ENCODE measurements at regions not wholly inside any gene's neighbourhood (a gene's known extent, or its start where the extent isn't known, plus 50 kb on each side); places are given as distances from the start of the nearest gene placed in this dataset.
"Not testable (repeated sequence)": the region's sequence is repeated elsewhere in the genome, so short reads cannot be mapped to it uniquely, and the experiment has no call there.

DNA sequence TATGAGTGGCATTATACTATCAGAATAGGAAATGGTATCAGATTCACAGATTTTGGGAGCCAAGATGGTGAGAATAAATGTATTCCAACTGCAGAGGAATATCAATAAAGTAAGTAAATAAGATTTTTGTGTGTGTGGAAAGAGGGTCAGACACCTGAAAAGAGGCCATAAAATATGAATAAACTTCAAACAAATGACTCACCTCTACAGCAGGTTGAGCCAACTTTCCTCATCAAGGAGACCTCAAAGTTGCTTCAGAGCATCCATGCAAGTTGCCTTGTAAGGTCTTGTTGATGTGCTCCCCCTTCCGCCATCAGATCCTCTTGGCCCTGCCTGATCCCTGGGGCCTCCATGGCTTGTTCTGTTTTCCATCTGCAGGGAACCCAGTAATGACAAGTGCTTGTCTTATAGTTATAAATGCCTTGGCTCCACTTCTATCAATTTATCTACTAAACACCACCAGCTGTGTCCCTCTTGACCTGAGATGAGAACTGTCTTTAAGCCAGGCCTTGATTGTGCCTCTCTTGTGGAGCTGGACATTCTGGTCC lies 775.6 kb downstream of the LTN1 start:
- DNase-seq = no peak

DNA sequence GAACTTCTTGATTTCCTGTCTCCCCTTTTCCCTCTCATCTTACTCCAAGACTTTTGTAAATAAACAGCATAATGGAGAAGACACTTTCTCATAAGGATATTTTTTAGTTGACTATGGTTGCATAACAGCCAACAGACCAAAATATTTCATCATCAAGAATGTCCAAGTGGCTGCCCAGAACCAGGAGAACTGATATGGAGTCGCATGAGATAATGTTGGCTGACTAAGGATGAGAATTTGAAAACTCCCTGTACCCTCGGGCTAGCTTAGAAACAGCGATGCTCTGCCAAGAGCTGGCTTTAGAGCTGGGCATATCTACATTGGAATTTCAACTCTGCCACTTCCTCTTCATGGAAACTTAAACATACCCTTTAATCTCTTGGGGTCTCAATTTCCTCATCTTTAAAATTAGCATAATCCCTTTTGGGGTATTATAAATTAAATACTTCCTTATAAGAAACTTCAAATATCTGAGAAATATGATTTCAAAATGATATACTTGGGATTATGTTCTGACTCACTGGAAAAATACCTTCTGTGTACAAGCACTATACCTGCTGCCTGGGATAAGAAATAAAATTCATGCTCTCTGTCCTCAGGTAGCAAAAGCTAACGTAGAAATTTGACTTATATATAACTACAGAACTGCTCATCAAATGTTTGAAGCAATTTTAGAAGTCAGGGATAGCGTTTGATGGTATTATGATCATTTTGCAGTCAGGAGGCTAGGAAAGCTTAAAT lies 777.3 kb downstream of the LTN1 start:
- no peak for DNase-seq

DNA sequence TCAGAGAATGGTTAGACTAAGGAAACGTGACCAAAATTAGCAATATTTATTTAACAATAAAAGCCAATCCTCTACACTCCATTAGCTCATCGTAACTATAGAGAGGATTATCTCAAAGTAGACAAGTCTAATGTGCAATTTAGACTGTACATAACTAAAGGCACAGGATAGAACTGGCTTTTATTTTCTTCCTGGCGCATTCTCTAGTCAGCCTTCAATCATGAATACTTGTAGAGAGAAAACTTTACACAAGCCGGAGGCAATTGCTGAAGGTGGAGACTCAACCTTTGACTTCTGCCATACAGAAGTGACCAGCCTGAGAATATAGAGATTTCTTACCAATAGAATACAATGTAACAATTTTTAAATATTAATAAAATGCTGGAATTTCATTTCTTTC lies 777.9 kb downstream of the LTN1 start:
- no peak for DNase-seq

DNA sequence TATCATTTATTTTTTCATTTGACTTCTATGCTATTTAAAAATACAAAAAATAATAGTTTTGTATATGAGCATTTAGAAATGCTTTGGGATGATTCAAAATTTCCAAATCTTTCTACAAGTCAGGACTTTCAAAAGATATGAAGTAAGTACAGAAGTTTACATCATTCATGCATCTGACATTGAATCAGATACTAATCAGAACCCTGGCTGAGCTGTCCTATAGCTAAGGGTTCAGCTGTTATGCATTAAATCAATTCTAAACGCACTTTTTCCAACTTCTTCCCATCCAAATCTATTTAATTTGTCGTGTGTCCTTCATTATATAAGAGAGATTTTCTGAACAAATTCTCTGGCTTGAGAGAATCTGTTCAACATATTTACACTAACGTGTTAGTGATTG lies 779.4 kb downstream of the LTN1 start:
- no peak for DNase-seq

DNA sequence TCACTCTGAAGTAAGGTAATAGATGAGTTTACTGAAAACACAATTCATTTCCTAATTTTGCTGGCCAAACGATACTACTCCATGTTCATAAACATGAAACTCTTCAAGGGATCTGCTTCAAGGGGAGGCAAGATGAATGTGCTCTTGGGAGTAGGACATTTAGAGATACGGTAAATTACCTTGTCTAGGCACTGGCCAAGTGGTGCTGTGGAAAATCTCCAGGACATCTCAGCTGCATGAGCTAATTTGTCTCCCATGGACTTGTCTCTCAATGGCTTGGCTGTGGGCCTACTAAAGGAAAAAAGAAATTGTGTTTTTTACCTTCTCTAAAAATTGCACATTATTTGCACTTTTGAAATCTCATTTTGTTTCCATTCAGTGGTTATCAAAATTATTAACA lies 780.6 kb downstream of the LTN1 start:
- DNase-seq = no peak

DNA sequence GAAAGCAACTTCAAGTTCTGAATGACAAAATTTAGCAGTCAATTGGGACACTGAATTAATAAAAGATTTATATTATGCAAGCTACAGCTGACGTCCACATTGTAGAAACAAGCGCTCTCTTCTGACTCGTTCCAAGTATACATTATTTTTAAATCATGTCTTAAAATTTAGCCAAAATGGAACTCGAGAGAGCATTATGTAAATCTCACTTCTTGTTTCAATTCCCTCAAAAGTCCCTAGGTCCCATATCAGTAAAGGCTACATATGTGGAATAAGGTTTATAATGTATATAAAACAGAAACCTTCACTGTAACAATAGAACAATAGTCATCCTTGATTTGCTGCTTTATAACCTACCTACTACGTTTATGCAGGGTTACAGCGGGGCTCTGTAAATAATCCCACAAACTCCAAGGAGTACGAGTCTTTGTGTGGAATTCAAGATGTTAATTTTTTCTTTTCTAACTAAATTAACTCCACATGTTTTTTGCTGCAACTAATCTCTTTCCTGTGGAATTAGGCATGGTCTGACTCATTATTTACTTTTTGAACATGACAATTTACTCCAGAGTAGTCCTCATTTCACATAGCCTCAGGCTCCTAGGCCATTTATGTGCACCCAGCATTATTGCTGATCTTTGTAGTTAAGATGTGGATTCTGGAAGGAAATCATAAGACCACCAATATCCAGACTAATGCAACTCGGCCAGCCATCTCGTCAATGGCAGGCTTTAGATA lies 785.1 kb downstream of the LTN1 start:
- DNase-seq = no peak

DNA sequence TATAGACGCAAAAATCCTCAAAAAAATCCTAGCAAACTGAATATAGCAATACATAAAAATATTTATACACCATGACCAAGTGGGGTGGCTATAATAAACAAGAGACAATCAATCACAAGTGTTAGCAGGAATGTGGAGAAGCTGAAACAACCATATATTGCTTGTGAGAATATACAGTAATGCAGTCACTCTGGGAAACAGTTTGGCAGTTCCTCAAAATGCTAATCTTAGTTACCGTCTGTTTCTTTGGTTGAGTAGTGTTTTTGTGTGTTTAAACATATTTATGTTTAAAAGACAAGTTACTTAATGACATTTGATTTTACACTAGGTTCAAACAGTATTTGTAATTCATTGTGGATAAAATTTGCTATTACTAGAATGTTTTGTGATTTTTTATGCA lies 792.0 kb downstream of the LTN1 start:
- DNase-seq = no peak

DNA sequence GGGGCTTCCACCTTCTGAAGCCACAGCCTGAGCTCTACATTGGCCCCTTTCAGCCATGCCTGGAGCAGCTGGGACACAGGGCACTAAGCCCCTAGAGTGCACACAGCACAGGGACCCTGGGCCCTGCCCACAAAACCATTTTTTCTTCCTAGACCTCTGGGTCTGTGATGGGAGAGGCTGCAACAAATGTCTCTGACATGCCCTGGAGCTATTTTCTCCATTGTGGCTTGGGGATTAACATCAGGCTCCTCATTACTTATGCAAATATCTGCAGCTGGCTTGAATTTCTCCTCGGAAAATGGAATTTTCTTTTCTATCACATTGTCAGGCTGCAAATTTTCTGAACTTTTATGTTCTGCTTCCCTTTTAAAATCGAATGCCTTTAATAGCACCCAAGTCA lies 795.7 kb downstream of the LTN1 start:
- no peak for DNase-seq

DNA sequence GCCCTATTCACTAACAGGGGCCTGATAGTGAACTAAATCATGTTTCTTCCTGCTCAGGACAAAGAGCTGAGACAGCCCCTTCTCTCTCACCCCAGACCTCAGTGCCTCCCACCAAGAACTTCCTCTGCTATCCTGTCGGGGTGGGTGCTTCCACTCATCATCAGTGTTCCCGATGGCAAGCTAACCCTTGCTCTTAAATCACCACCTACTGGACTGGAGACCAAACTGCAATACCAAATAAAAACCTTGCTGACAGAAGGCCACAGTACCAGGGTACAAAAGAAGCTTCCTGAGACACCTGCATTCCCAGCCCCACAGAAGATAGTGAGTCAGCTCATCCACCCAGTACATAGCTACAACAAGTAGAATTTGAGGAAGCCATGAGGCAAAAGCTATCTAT lies 799.5 kb downstream of the LTN1 start:
- no peak for DNase-seq

DNA sequence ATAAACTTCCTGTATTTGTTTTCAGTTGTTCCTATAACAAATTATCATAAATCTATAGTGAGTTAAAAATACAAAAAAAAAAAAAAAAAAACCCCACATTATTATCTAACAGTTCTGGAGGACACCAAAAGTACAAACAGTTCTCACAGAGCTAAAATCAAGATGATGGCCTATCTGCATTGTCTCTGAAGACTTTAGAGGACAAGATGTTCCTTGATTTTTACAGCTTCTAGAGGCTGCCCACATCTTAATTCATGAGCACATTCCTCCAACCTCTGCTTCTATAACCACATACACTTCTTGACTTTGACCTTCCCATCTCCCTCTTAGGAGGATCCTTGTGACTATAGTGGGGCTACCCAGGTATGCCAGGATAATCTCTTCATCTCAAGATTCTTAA lies 806.1 kb downstream of the LTN1 start:
- no peak for DNase-seq

DNA sequence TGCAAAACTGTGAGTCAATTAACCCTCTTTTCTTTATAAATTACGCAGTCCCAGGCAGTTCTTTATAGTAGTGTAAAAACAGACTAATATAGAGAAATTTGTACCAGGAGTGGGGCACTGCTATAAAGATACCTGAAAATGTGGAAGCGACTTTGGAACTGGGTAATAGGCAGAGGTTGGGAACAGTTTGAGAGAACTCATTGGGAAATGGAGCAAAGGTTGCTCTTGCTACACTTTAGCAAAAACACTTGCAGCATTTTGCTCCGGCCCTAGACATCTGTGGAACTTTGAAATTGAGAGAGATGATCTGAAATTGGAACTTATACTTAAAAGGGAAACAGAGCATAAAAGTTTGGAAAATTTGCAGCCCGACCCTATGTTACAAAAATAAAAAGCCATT lies 810.9 kb downstream of the LTN1 start:
- DNase-seq = no peak

DNA sequence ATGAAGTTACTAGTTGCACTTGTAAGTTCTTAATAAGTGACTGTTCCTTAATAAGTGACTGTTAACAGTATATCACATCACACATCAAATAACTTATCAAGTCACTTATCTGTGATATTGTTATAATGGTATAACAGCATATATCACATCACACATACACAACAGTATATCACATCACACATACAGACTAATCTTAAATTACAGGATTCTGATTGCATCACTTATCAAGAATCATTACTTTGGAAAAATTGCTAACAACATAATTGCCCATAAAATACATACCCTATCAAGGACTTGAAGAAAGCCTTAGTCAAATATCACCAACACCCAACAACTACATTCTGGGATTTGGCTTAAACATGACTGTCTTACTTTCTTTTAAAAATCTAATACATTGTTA lies 813.5 kb downstream of the LTN1 start:
- DNase-seq = no peak

DNA sequence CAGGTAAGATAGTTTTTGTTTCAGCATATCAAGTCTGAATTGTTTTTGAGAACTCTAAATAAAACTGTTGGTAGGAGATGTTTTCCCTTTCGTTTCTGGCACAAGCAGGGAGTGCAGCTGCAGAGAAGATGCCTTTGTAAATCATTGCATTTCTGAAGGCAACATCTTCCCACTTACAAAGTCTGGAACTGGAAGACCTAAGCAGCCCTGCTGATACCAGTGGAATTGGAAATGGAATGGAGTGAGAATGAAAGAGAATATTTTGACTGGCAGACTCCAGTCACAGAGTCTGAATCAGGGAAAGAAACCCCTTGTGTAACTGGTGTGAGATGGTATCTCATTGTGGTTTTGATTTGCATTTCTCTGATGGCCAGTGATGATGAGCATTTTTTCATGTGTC lies 815.6 kb downstream of the LTN1 start:
- DNase-seq = no peak

DNA sequence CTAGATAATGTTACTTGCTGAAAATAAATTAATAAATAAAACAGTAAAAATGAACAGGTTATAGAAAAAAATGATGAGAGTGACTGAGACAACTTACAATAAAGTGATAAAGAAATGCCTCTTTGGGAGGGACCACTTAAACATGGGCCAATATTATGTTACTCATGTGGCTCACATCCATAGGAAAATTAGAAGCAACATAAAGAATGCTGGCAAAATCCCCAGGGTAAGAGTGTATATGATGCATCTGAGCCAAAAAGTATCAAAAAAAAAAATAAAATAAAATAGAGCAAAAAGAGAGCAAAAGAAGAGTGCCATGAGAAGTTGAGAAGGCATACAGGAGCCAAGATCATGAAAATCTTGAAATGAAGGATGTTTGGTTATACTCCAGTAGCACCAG lies 818.0 kb downstream of the LTN1 start:
- DNase-seq = no peak

DNA sequence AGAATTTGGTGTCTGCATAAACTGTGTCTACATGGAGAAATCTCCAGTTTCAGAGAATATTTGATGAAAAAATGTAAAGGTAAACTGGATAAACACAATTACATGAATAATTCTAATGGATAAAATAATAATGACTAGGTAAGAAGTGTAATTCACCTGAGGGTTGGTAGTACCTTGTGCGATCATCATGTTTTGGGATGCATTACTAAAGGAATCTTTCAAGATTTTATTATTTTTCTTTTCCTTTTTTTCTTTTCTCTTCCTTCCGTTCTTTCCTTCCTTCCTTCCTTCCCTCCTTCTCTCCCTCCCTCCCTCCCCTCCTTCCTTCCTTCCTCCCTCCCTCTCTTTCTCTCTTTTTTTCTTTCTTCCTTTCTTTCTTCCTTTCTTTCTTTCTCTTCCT lies 818.7 kb downstream of the LTN1 start:
- DNase-seq = no peak

DNA sequence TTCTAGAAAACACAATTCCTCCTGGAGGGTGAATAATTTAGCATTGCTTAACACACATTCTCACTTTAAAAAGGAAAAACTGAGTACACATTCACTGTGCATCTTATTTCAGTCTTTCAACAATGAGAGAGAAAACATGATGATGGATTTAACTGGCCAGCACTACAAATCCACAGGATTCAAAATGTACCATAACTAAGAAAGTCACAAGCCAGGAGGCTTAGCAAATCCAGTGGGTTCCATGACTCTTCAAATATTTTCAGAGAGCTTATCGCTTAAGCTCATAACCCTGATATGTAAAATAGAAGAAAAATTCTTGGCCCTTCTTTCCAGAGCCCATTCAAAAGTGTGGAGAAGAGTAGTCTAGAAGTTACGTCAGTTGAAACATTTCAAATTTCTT lies 820.3 kb downstream of the LTN1 start:
- DNase-seq = no peak

DNA sequence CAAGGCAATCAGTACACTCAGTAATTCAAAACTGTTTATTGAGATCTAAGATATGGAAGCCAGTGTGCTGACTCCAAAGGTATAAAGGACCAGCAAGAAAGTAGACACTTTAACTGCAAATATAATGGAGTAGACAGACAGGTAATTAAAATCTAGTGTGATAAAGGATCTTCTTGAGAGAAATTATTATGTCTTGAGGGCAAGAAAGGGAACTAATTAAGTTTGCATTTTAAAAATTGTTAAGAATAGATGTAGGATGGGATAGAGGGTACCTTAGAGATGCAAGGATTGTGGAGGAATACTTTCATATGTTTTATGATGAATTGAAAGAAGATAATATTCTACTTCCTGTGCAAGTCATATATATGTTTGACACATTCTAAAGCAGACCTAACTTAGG lies 825.3 kb downstream of the LTN1 start:
- DNase-seq = no peak

DNA sequence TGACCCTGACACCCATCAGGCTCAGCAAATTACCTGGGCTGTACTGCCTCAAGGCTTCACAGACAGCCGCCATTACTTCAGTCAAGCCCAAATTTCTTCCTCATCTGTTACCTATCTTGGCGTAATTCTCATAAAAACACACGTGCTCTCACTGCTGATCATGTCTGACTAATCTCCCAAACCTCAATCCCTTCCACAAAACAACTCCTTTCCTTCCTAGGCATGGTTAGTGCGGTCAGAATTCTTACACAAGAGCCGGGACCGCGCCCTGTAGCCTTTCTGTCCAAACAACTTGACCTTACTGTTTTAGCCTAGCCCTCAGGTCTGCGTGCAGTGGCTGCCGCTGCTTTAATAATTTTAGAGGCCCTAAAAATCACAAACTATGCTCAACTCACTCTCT lies 828.2 kb downstream of the LTN1 start:
- DNase-seq = not testable (repeated sequence)

DNA sequence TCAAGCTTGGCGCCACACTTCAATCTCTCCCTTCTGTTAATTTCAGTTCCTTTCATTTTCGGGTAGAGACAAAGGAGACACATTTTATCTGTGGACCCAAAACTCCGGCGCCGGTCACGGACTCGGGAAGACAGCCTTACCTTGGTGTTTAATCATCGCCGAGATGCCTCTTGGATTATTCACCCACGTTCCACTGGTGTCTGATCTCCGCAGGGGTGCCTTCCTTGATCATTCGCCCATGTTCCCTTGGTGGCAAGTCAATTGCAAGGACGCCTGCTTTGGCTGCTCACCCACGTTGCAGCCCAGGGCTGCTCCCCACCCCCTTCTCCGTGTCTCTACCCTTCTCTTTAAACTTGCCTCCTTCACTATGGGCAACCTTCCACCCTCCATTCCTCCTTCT lies 830.6 kb downstream of the LTN1 start:
- not testable (repeated sequence) for DNase-seq

DNA sequence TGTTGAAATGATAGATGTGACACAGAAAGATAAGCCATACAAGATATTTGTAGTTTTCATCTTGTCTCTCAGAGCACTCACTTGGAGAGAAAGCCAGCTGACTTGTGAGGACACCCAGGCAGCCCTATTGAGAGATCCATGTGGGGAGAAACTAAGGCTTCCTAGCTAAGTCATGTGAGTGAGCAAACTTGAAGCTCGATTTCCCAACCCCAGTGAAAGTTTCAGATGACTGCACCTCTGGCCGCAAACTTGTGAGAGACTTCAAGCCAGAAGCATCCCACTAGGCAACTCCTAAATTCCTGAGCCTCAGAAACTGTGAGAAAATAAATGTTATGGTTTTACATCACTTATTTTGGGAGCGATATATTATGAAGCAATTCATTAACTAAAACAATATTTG lies 832.3 kb downstream of the LTN1 start:
- no peak for DNase-seq

DNA sequence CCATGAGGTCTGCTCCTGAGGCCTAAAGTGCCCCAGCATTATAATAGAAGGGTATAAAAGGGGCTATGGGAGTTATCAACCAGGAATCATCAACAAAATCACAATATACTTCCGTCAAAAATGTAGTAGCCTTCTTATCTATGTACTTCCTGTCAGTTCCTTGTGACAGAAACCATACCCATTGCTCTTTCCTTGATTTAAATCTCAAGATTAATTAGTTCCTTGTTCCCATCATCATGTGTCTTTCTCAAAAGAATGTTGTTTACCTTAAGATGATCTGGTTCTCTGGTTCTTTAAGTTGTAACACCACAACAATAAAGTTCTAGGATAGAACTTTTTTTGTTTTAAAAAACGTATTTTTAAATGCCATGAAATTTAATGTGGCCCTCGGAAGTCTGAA lies 833.3 kb downstream of the LTN1 start:
- DNase-seq = no peak

DNA sequence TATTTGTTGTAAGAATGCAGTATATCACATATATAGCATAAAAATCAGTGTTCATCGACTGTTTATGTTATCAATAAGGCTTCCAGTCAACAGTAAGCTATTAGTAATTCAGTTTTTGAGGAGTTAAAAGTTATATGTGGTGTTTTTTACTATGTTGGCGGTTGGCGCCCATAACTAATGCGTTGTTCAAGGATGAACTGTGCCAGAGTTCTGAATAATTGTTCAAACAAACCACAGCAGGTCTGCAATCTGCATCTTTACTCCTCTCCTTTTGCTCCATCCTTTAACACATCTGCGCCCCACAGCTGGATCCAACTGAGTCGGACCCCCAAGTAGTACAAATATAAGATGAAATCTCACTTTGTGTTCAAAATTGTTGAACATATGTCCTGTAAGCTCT lies 836.1 kb downstream of the LTN1 start:
- DNase-seq = no peak

DNA sequence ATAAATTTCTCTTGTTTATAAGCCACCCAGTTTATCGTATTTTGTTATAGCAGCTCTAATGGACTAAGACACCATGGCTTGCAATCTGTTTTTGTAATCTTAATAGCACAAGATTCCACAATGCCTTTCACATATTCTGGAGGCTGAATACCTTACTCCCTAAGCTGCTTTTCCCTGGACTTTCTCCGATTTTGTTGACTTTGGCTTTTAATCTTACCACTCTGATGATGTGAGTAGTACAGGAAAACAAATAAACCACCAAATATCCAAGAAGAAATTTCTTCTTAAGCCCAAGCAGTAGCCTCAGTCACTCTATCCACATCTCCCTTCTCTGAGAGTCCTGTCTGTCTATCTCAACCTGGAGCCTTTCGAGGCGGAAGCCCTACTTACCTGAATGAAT lies 838.6 kb downstream of the LTN1 start:
- no peak for DNase-seq

DNA sequence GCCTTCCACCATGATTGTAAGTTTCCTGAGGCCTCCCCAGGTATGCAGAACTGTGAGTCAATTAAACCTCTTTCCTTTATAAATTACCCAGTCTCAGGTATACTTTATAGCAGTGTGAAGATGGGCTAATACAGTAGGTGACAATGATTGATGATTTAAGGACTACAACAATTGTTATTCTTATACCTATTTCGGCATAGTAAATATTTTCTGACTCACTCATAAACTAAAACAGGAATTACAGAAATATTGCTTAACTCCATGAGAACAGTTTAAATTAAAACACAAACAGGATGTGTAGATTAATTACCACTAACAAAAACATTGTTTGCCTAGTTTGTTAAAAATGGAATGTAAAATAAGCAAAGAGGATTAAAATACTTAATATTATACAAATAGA lies 839.9 kb downstream of the LTN1 start:
- no peak for DNase-seq

DNA sequence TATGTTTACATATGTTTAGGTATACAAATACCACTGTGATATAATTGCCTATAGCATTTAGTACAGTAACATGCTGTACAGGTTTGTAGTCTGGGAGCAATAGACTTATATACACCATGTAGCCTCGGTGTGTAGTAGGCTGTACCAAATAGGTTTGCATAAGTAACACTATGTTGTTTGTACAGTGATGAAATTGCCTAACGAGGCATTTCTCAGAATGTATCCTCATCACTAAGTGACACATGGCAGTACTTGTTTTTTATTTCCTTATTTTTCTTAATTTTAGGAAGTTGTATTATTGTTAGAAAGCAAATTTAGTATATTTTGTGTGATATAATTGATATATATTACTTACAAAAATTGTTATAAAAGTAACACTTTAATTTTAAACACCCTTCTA lies 840.9 kb downstream of the LTN1 start:
- no peak for DNase-seq
